Type B pancreatic cell (in vitro differentiated cells): ENCODE measurements at regions not wholly inside any gene's neighbourhood (a gene's known extent, or its start where the extent isn't known, plus 50 kb on each side); places are given as distances from the start of the nearest gene placed in this dataset.

ENCODE experiments used
- DNase-seq: peaks from one replicate; pipeline ENCODE4 v3.0.0; 2021; ENCODE audit warnings: mixed read lengths; ENCODE audit not compliant: unreplicated experiment; ENCODE audit errors: extremely low spot score
- H3K27ac Mint-ChIP-seq: 2 replicates; pipeline ENCODE4 v1.8.0; 2021; ENCODE audit warnings: mild to moderate bottlenecking, mixed read lengths
- H3K27me3 Mint-ChIP-seq: 2 replicates; pipeline ENCODE4 v1.8.0; 2021; ENCODE audit warnings: mixed read lengths
- H3K36me3 Mint-ChIP-seq: 2 replicates; pipeline ENCODE4 v1.8.0; 2021; ENCODE audit warnings: mixed read lengths
- H3K4me1 Mint-ChIP-seq: one replicate; pipeline ENCODE4 v1.8.0; 2021; ENCODE audit warnings: mixed read lengths; ENCODE audit not compliant: unreplicated experiment
- H3K4me3 Mint-ChIP-seq: 2 replicates; pipeline ENCODE4 v1.8.0; 2021; ENCODE audit warnings: mild to moderate bottlenecking, mixed read lengths
- H3K9me3 Mint-ChIP-seq: 2 replicates; pipeline ENCODE4 v1.8.0; 2021; ENCODE audit warnings: mixed read lengths
- TF ChIP-seq, protein P1 (sequence below): fragments of 200-600 bp; sonication (generic); conservative IDR thresholded peaks from 2 replicates; pipeline ENCODE4 v1.5.0; 2021; ENCODE audit warnings: antibody characterized with exemption, mild to moderate bottlenecking

GRCh38 chr5:57696825-57697570, 214.4 kb upstream of the ACTBL2 start:
- DNase-seq: no peak
- peaks cover 28% of the 10 kb centered on the region for H3K4me1 Mint-ChIP-seq
- no peak overlapping the region for H3K27ac Mint-ChIP-seq
- H3K36me3 Mint-ChIP-seq: no peaks in the 10 kb centered on the region
- TF ChIP-seq, protein P1, sequence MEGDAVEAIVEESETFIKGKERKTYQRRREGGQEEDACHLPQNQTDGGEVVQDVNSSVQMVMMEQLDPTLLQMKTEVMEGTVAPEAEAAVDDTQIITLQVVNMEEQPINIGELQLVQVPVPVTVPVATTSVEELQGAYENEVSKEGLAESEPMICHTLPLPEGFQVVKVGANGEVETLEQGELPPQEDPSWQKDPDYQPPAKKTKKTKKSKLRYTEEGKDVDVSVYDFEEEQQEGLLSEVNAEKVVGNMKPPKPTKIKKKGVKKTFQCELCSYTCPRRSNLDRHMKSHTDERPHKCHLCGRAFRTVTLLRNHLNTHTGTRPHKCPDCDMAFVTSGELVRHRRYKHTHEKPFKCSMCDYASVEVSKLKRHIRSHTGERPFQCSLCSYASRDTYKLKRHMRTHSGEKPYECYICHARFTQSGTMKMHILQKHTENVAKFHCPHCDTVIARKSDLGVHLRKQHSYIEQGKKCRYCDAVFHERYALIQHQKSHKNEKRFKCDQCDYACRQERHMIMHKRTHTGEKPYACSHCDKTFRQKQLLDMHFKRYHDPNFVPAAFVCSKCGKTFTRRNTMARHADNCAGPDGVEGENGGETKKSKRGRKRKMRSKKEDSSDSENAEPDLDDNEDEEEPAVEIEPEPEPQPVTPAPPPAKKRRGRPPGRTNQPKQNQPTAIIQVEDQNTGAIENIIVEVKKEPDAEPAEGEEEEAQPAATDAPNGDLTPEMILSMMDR: no peak
- H3K4me3 Mint-ChIP-seq: no peak overlapping the region
- H3K27me3 Mint-ChIP-seq: no peaks in the 10 kb centered on the region
- peaks cover 6% of the 10 kb centered on the region for H3K9me3 Mint-ChIP-seq

DNA sequence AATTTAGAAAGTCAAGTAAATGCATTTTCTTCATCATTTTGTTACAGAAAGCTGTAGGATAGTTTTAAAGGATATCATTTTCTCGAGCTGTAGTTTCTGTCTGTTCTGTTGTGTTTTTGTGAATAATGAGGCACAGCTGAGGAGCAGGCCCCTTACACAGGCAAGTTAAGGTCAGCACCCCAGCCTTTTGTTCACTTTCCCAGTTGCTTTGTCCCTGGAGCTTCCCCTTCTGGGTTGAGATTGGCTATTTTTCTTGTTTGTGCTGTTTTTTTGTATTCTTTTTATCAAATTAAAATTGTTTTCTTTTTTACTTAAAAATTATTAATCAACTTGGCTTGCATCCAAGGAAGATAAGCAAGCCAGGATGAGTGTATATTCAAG, 213.8 kb upstream of the ACTBL2 start:
- DNase-seq: no peak
- H3K36me3 Mint-ChIP-seq: no peaks in the 10 kb centered on the region
- no peak overlapping the region for H3K4me3 Mint-ChIP-seq
- TF ChIP-seq, protein P1: no peak
- H3K4me1 Mint-ChIP-seq: peaks cover 28% of the 10 kb centered on the region
- H3K27me3 Mint-ChIP-seq: no peaks in the 10 kb centered on the region
- H3K27ac Mint-ChIP-seq: peak overlapping the region; percentile 86
- peaks cover 6% of the 10 kb centered on the region for H3K9me3 Mint-ChIP-seq

GRCh38 chr5:57695706-57696388, 213.2 kb upstream of the ACTBL2 start:
- H3K27me3 Mint-ChIP-seq: no peaks in the 10 kb centered on the region
- peak overlapping the region; percentile 86 for H3K27ac Mint-ChIP-seq
- peaks cover 6% of the 10 kb centered on the region for H3K9me3 Mint-ChIP-seq
- peaks cover 28% of the 10 kb centered on the region for H3K4me1 Mint-ChIP-seq
- no peak for DNase-seq
- no peaks in the 10 kb centered on the region for H3K36me3 Mint-ChIP-seq
- TF ChIP-seq, protein P1: no peak
- H3K4me3 Mint-ChIP-seq: peak overlapping the region; percentile 57

GRCh38 chr5:57695179-57695578, 212.6 kb upstream of the ACTBL2 start:
- DNase-seq: no peak
- TF ChIP-seq, protein P1: no peak
- Mint-ChIP-seq H3K27ac (peak overlapping the region; percentile 86), H3K27me3 (no peaks in the 10 kb centered on the region), H3K4me1 (peaks cover 32% of the 10 kb centered on the region), H3K9me3 (peaks cover 6% of the 10 kb centered on the region), H3K4me3 (peak overlapping the region; percentile 57), H3K36me3 (no peaks in the 10 kb centered on the region)

DNA sequence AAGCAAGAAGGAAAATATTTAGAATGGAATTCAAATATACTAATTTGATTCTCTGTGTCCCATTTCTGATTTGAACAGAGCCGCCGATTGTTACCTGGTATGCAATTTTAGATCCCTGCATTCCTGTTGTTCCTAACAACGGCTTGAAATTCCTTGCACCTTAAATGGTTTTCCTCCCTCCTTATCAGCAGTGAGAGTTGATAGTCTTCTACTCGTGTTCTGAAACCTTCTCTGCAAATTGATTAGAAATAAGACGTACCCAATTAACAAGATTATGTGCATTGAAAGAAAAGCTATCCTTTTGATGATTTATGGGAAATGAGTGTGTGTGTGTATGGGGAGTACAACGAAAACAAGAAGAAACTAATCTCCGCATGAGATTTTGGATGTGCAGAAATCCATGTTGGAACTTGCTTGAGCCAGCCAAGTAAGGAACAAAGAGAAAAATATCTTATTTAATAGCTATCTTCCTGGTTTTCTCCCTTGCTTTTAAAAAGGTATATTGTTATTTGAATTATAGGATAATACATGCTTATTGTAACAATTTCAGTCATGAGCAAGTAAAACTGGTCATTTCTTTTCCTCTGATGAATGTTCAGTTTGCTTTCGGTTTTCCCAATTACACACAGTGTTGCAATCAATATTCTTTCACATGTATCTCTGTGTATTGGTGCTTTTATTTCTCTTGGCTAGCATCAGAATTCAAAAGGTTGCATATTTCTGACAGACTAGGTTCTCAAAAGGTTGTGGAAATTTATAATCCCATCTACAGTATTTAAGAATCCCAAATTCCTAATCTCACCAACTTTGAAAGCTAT, 211.1 kb upstream of the ACTBL2 start:
- Mint-ChIP-seq H3K36me3 (no peaks in the 10 kb centered on the region), H3K4me1 (peaks cover 32% of the 10 kb centered on the region), H3K27me3 (no peaks in the 10 kb centered on the region), H3K4me3 (peak overlapping the region; percentile 51), H3K9me3 (peaks cover 9% of the 10 kb centered on the region), H3K27ac (peak overlapping the region; percentile 23)
- no peak for DNase-seq
- TF ChIP-seq, protein P1: no peak
